T-helper 2 cell treated with Interferon-gamma antibody and Interleukin-4, amounts not matched to agents 5 μg/mL and 100 μg/mL, for 36 hours (primary cell): ENCODE measurements at regions not wholly inside any gene's neighbourhood (a gene's known extent, or its start where the extent isn't known, plus 50 kb on each side); places are given as distances from the start of the nearest gene placed in this dataset.

Experiments used
- DNase-seq: peaks from one replicate; pipeline ENCODE4 v3.0.0; 2021; ENCODE audit warnings: low spot score
- H3K27ac Mint-ChIP-seq: one replicate; pipeline ENCODE4 v1.8.0; 2021; ENCODE audit warnings: mild to moderate bottlenecking, mixed read lengths
- H3K27me3 Mint-ChIP-seq: one replicate; pipeline ENCODE4 v1.8.0; 2021; ENCODE audit warnings: low read depth, mixed read lengths
- H3K36me3 Mint-ChIP-seq: one replicate; pipeline ENCODE4 v1.8.0; 2021; ENCODE audit warnings: low read depth, mixed read lengths
- H3K4me1 Mint-ChIP-seq: one replicate; pipeline ENCODE4 v1.8.0; 2021; ENCODE audit warnings: low read depth, mixed read lengths
- H3K4me3 Mint-ChIP-seq: one replicate; pipeline ENCODE4 v1.8.0; 2022; ENCODE audit warnings: mild to moderate bottlenecking, moderate library complexity, mixed read lengths
- H3K9me3 Mint-ChIP-seq: one replicate; pipeline ENCODE4 v1.8.0; 2021; ENCODE audit warnings: mixed read lengths

DNA sequence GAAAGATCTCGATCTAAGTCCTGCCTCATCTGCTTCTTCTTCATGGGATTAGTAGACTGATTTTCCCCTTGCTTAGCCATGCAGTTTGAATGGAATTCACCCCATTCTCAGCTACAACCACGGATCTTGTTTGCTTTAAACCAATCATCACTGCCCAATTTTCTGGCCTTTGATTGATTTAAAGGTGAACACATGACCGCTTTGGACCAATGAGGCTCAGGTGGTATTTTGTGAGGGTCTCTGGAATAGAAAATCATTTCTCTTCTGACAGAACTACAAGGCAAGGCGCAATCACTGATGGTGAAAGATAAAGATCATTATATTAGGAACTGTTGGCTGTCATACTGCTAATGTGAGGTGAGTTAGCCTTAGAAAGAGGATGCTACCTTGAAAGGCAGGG lies 213.0 kb upstream of the PLEKHG7 start:
- Mint-ChIP-seq H3K9me3 (peaks cover 30% of the 10 kb centered on the region), H3K27ac (no peak overlapping the region)

DNA sequence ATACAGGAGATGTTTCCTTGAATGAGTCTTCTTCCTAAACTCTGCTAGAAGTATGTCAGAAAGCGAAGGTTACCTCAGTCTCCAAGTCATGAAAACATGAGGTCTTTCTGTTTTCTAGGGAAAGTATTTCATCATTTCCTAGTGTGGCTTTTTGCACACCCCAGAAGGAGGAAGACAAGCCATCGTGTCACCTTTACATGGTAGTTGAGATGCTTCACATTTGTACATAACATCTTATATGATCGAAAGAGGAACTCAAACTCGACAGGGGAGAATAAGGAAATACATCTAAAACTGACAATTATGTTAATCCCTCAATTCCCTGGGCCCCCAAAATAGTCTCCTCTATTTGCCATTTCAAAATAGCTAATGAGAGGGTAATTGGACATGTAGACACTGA lies 214.1 kb upstream of the PLEKHG7 start:
- Mint-ChIP-seq H3K27me3 (no peaks in the 10 kb centered on the region), H3K4me1 (peaks cover 18% of the 10 kb centered on the region), H3K4me3 (no peak overlapping the region), H3K9me3 (peaks cover 28% of the 10 kb centered on the region), H3K36me3 (peaks cover 4% of the 10 kb centered on the region), H3K27ac (no peak overlapping the region)
- DNase-seq: no peak

More for the DNA sequence above, 213.0 kb upstream of the PLEKHG7 start:
- Mint-ChIP-seq H3K27me3 (no peaks in the 10 kb centered on the region), H3K4me3 (no peak overlapping the region), H3K36me3 (peaks cover 4% of the 10 kb centered on the region), H3K4me1 (peaks cover 20% of the 10 kb centered on the region)
- no peak for DNase-seq

DNA sequence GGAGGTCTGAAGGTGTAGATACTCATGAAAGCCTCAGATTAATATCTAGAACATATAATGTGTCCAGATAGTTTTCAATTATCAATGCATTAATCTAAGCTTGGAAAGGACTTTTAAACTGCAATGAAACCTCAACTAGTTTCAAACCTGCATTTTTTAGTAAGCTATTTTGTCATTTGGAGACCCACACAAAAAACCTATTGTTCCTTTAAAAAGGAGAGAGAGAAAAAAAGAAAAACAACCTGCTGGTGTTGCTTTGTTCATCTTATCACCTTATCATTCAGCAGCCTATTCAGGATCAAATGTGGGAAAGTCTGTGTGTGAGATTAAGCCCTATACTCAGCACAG lies 215.7 kb upstream of the PLEKHG7 start:
- no peak for DNase-seq
- Mint-ChIP-seq H3K4me3 (no peak overlapping the region), H3K4me1 (peaks cover 16% of the 10 kb centered on the region), H3K27me3 (no peaks in the 10 kb centered on the region), H3K9me3 (peaks cover 24% of the 10 kb centered on the region), H3K27ac (no peak overlapping the region), H3K36me3 (peaks cover 4% of the 10 kb centered on the region)

DNA sequence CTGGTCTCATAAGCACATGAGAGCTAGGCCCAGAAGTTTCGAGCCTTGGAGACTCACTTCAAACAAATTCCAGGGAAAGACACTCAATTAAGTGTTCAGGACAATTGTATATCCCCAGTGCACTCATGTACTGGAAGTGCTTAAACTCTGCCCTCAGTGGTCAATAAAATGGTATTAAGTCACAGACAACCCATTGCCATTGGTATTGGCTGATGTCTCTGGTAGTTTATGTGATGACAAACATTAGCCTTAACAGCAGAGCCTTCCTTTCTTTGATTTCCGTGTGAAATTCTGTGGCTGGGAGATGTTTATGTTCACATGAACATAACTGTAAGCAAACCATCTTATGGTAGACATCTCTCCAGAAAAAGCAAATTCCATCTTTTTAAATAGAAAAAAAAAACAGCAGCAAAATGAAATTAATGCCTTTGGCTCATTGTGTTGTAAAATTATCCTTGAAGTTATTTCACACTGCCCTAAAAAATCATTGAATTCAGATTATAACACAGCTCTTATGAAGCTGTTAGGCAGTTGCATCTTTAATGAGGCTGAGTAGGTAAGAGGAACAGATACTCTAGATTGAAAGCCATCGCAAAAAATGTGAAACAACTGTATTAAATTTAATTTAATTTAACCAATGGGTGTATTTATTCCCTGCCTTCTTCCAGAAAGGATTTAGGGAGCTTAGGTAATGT lies 216.2 kb upstream of the PLEKHG7 start:
- no peak overlapping the region for H3K27ac Mint-ChIP-seq
- H3K4me3 Mint-ChIP-seq: no peak overlapping the region
- no peaks in the 10 kb centered on the region for H3K27me3 Mint-ChIP-seq
- H3K4me1 Mint-ChIP-seq: peaks cover 16% of the 10 kb centered on the region
- H3K36me3 Mint-ChIP-seq: peaks cover 4% of the 10 kb centered on the region
- no peak for DNase-seq
- peaks cover 19% of the 10 kb centered on the region for H3K9me3 Mint-ChIP-seq

DNA sequence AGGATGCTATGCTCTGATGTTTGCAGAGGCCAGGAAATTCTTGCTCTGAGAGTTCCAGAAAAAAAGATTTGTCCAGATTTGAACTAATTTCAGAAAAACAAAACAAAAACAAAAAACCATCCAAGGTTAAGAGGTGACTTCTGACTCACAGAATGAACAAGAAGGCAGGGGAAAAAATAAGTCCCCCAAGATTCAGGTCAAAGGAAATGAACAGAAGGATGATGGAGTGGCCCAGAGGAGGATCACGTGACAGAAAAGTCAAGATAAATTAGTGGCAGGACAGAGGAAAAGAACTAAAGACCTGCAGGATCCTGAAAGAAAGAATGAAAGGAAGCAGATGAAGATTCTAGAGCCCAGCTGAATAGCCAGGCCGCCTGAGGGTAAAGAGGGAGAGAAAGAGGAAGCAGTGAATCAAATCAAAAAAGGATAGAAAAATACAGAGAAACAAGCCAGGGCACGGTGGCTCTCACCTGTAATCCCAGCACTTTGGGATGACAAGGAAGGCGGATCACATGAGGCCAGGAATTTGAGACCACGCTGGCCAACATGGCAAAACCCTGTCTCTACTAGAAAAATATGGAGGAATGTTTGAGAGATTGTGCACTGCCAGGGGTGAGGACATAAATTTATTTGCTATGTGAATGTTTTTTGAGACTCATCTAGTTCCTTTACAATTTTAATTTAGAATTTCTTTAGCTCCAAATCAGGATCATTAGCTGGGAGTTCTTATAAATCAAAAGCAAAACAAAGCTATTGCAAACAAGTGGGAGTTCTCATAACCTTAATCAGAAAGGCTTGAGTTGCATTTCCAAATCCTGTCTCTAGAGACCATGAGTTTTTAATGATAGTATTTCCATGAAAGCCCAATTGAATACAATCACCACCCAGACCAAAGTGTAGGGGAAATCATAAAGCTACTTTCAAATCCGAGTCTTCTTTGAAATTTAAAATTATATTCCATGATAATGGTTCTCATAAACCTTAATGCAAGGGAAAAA lies 217.1 kb upstream of the PLEKHG7 start:
- Mint-ChIP-seq H3K27ac (no peak overlapping the region), H3K4me3 (no peak overlapping the region)

DNA sequence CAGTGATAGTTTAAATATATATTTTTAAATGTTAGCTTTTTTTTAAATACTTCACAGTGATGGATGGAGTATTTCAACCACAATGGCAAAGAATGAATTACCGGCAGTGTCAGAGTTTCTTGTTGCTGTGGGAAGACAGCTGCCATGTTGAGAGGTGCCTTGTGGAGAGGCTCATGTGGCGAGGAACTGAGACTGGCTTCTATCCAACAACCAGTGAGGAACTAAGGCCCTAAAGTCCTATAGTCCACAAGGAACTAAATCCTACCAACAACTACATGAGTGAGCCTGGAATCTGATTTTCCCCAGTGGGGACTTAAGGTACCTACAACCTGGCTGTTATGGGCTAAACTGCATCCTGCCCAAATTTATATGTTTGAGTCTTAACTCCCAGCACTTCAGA lies 220.2 kb upstream of the PLEKHG7 start:
- H3K27me3 Mint-ChIP-seq: no peaks in the 10 kb centered on the region
- peaks cover 1% of the 10 kb centered on the region for H3K36me3 Mint-ChIP-seq
- DNase-seq: no peak
- H3K4me3 Mint-ChIP-seq: no peak overlapping the region
- H3K27ac Mint-ChIP-seq: no peak overlapping the region
- H3K4me1 Mint-ChIP-seq: peaks cover 11% of the 10 kb centered on the region
- H3K9me3 Mint-ChIP-seq: no peaks in the 10 kb centered on the region

More for the DNA sequence above, 217.1 kb upstream of the PLEKHG7 start:
- Mint-ChIP-seq H3K4me1 (peaks cover 16% of the 10 kb centered on the region), H3K9me3 (peaks cover 16% of the 10 kb centered on the region), H3K27me3 (no peaks in the 10 kb centered on the region), H3K36me3 (peaks cover 4% of the 10 kb centered on the region)
- no peak for DNase-seq

DNA sequence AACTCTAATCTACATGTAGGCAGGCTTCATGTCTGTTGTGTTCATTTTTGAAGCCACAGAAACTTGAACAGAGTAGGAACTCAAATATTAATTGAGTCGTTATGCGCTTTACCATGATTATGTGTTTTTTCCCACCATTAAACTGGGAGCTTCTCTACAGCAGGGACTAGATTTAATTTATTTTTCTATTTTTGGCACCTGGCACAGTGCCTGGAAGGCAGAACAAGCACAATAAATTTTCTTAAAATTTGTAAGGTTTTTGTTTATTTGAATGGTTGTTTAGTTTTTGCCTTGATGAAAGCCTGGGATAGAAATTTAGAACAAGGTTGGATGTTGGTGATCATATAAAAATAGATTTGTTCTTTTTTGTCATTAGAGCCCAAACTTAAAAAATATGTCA lies 221.7 kb upstream of the PLEKHG7 start:
- no peaks in the 10 kb centered on the region for H3K9me3 Mint-ChIP-seq
- peaks cover 1% of the 10 kb centered on the region for H3K36me3 Mint-ChIP-seq
- DNase-seq: no peak
- no peaks in the 10 kb centered on the region for H3K27me3 Mint-ChIP-seq
- H3K27ac Mint-ChIP-seq: no peak overlapping the region
- H3K4me1 Mint-ChIP-seq: peaks cover 11% of the 10 kb centered on the region
- H3K4me3 Mint-ChIP-seq: no peak overlapping the region

DNA sequence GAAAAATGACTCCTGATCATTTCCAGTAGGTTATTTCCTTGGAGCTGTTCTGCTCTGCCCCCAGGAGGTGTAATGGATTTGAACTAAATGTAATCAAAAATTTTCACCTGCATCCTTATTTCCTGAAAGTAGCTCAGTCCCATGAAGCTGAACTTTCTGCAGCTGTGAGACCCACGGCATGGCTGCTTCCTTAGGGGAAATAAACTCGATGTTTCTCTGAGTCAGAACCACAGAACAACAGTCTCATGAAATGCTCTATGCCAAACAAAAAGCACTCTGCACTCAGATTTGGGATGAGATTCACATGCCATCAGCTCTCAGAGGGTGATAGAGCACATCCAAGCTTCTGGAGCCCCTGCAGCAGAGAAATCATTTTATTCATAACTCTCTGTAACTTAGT lies 224.1 kb upstream of the PLEKHG7 start:
- Mint-ChIP-seq H3K9me3 (no peaks in the 10 kb centered on the region), H3K36me3 (peaks cover 1% of the 10 kb centered on the region), H3K27me3 (no peaks in the 10 kb centered on the region), H3K4me3 (no peak overlapping the region), H3K27ac (no peak overlapping the region), H3K4me1 (peaks cover 2% of the 10 kb centered on the region)
- DNase-seq: no peak

DNA sequence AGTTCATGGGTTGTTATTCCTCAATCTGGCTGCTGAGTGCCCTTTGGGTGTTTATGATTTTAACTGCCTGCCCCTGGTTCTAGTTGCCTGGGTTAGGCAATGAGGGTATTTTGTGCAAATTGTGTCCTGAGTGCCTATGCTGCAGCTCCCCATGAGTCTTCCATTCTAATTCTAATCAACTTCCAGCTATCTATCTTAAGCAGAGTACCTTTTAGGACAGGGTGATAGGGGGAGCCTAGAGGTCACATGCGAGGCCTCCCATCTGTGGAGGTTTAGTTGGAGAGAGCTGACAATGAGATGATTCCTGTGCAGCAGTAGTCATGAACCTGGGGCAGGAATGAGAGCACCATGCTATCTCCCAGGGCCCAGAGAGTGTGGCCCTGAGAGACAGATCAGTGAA lies 225.9 kb upstream of the PLEKHG7 start:
- no peaks in the 10 kb centered on the region for H3K27me3 Mint-ChIP-seq
- DNase-seq: no peak
- no peak overlapping the region for H3K27ac Mint-ChIP-seq

DNA sequence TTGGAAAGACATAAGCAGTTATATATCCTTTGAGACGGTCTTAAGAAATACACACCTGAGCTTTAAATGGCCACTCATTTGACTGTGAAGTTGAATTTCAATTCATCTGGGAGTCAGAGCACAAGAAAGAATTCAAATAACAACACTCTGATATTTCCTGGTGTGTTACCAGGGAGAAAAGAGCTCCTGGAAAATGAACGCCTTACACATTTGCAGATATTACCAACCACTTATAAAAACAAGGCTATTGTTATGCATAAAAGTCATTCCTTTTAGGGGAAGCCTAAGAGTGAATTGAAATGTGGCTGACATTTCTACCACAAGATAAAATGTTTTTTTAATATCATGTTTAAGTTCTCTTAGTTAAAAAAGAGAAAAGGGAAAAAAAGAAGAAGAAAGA lies 229.2 kb upstream of the PLEKHG7 start:
- no peak overlapping the region for H3K4me3 Mint-ChIP-seq
- H3K4me1 Mint-ChIP-seq: peaks cover 11% of the 10 kb centered on the region
- H3K27ac Mint-ChIP-seq: no peak overlapping the region
- no peaks in the 10 kb centered on the region for H3K27me3 Mint-ChIP-seq
- H3K36me3 Mint-ChIP-seq: no peaks in the 10 kb centered on the region
- no peaks in the 10 kb centered on the region for H3K9me3 Mint-ChIP-seq
- DNase-seq: no peak

More for the DNA sequence above, 225.9 kb upstream of the PLEKHG7 start:
- no peak overlapping the region for H3K4me3 Mint-ChIP-seq
- peaks cover 1% of the 10 kb centered on the region for H3K36me3 Mint-ChIP-seq
- no peaks in the 10 kb centered on the region for H3K9me3 Mint-ChIP-seq
- peaks cover 4% of the 10 kb centered on the region for H3K4me1 Mint-ChIP-seq

DNA sequence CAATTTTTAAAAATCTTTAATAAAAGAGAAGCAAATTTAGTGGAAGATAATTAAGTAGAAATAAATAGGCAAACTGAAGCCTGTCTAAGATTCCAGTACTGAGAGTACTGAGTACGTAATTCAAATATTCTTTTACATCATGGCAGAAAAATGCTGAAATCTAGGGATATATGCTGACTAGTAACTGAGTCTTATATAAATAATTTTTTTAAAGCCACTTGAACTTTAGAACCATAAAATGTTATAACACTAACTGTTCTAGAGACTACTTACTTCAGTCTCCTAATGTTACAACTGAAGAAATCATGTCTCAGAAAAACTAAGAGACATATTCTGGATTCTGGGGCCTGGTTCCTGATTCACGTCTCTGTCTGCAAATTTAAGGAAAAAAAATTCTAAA lies 230.6 kb upstream of the PLEKHG7 start:
- Mint-ChIP-seq H3K4me3 (no peak overlapping the region), H3K9me3 (no peaks in the 10 kb centered on the region), H3K27ac (no peak overlapping the region), H3K27me3 (no peaks in the 10 kb centered on the region), H3K4me1 (peaks cover 16% of the 10 kb centered on the region), H3K36me3 (no peaks in the 10 kb centered on the region)
- no peak for DNase-seq

DNA sequence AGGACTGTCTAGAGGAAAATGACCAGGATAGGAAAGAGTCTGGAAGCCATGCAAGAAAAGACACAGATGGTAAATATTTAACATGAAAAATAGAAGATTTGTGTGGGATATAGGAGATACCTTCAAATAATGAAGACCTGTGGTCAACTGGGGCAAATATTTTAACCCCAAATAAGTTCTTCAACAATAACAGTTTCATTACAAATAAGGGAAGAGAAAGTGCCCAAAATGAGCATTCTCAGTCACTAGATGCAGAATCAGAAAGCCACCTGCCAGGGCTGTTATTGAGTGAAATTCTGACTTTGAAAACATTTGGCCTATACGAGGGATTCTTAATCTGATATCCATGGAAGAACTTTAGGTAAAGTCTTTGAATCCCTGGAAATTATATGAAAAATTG lies 231.2 kb upstream of the PLEKHG7 start:
- Mint-ChIP-seq H3K4me1 (peaks cover 16% of the 10 kb centered on the region), H3K4me3 (no peak overlapping the region), H3K36me3 (no peaks in the 10 kb centered on the region), H3K27me3 (no peaks in the 10 kb centered on the region), H3K27ac (no peak overlapping the region), H3K9me3 (no peaks in the 10 kb centered on the region)
- DNase-seq: no peak

DNA sequence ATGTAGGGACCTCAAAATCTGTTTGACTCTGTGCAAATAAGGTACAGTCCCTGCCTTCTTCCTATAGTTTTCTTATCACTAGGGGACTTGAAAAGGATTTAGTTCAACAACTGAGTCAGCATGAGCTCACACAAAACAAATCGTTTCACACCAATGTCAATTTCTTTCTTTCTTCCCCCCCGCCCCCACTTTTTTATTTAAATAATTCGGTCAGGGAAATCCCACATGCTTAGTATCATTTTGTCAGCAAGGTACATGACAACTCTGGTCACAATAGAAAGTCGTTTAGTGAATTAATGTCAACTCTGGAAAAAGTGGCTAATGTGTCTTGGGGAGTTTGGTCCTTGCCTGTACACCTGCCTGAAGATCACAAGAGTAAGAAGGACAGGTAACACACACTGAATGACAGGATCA lies 232.2 kb upstream of the PLEKHG7 start:
- Mint-ChIP-seq H3K27me3 (no peaks in the 10 kb centered on the region), H3K27ac (no peak overlapping the region), H3K4me1 (peaks cover 16% of the 10 kb centered on the region), H3K36me3 (no peaks in the 10 kb centered on the region), H3K9me3 (no peaks in the 10 kb centered on the region), H3K4me3 (no peak overlapping the region)
- peak; percentile 40 for DNase-seq

DNA sequence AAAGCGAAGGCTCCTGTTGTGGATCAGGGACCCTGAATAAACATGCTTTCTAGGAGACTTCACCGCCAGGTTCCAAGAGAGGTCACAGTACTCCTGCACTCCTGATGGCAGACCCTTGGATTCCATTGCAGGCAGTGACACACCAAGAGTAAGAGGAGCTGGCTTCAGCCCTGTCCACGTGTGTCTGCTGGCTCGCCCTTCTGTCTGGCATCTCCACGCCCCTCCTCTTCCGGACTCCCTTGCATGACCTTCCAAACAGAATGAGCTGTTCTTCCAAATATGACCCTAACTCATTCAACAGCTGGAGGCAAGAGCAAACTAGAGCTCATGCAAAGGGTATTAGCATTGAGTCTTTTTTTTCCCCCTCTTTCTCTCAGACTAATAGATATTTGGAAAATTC lies 233.0 kb upstream of the PLEKHG7 start:
- no peak for DNase-seq
- Mint-ChIP-seq H3K9me3 (no peaks in the 10 kb centered on the region), H3K27ac (no peak overlapping the region), H3K4me3 (no peak overlapping the region), H3K27me3 (no peaks in the 10 kb centered on the region), H3K4me1 (peaks cover 16% of the 10 kb centered on the region), H3K36me3 (no peaks in the 10 kb centered on the region)
